ENCODE measurements at regions not wholly inside any gene's neighbourhood (a gene's known extent, or its start where the extent isn't known, plus 50 kb on each side); places are given as distances from the start of the nearest gene placed in this dataset.

DNA sequence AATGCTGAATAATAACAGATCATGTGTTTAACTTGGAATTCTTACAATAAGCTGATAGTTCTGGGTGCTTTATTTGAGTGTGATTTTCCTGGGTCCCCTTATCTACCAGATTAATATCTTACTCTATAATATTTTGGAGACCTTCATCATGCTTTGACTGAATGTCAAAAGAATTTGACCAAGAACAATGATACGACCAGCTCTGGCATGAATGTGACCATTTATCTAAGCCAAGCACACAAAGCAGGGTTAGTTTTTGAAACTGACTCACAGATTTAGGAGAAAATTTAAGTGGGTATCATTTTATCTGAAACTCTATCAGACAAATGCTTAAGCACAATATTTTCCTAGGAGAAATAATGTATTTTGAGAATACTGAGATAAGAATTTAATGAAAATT, 677.0 kb downstream of the NYAP2 start:
- POLR2A ChIA-PET (ENCODE audit: low non-redundant PET) = no interaction called here
- CTCF ChIA-PET = no interaction called here
- no peaks in the 10 kb centered on the region for H3K27me3 ChIP-seq (replicated peaks; ENCODE audit: insufficient read depth, low read depth, low read length, poor library complexity)
- BruUV-seq (replicated peaks) = no TSS peak
- H3K27ac ChIP-seq (ENCODE audit: low read depth, low read length, poor library complexity, severe bottlenecking) = no peak overlapping the region
- DNase-seq (ENCODE audit: low spot score) = no peak
- H3K9me3 ChIP-seq (ENCODE audit: low read depth, low read length, poor library complexity, severe bottlenecking) = no peaks in the 10 kb centered on the region
- H3K36me3 ChIP-seq (ENCODE audit: insufficient read depth, low read length, poor library complexity, severe bottlenecking) = no peaks in the 10 kb centered on the region
- TF ChIP-seq, protein P1, sequence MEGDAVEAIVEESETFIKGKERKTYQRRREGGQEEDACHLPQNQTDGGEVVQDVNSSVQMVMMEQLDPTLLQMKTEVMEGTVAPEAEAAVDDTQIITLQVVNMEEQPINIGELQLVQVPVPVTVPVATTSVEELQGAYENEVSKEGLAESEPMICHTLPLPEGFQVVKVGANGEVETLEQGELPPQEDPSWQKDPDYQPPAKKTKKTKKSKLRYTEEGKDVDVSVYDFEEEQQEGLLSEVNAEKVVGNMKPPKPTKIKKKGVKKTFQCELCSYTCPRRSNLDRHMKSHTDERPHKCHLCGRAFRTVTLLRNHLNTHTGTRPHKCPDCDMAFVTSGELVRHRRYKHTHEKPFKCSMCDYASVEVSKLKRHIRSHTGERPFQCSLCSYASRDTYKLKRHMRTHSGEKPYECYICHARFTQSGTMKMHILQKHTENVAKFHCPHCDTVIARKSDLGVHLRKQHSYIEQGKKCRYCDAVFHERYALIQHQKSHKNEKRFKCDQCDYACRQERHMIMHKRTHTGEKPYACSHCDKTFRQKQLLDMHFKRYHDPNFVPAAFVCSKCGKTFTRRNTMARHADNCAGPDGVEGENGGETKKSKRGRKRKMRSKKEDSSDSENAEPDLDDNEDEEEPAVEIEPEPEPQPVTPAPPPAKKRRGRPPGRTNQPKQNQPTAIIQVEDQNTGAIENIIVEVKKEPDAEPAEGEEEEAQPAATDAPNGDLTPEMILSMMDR (conservative IDR thresholded peaks at IDR 0.05; ENCODE audit: low read depth, low read length) = no peak
- TF ChIP-seq EZH2 (IDR thresholded peaks at IDR 0.05; ENCODE audit: borderline replicate concordance, low read depth, low read length, poor library complexity, severe bottlenecking) = no peak
- intact Hi-C loops (cut with micrococcal nuclease; ENCODE audit: unreplicated experiment) = no loop called here
- no peak overlapping the region for H3K4me3 ChIP-seq (ENCODE audit: low read depth, low read length, poor library complexity, severe bottlenecking)
- H3K4me1 ChIP-seq (ENCODE audit: insufficient read depth, low read length, poor library complexity, severe bottlenecking) = no peaks in the 10 kb centered on the region

DNA sequence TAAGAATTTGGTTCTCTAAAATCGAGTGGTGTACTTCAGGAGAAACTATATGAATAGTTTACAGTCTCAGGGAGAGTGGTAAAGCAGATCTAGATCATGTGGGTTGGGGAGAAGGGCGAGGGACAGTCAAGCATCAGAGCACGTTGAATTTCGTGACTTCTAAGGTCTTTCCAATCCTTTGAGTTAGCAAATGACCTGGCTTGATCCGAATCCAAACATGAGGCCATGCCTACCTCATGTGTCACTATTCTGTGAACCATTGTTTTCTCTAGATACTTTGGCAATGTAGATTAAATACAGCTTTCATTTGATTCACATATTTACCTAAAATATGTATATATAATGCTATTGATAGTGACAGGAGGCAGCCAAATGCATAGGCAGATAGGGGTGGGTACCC, 674.9 kb downstream of the NYAP2 start:
- H3K4me3 ChIP-seq (ENCODE audit: low read depth, low read length, poor library complexity, severe bottlenecking) = no peak overlapping the region
- H3K36me3 ChIP-seq (ENCODE audit: insufficient read depth, low read length, poor library complexity, severe bottlenecking) = no peaks in the 10 kb centered on the region
- TF ChIP-seq EZH2 (IDR thresholded peaks at IDR 0.05; ENCODE audit: borderline replicate concordance, low read depth, low read length, poor library complexity, severe bottlenecking) = no peak
- TF ChIP-seq, protein P1 (conservative IDR thresholded peaks at IDR 0.05; ENCODE audit: low read depth, low read length) = no peak
- H3K27me3 ChIP-seq (replicated peaks; ENCODE audit: insufficient read depth, low read depth, low read length, poor library complexity) = no peaks in the 10 kb centered on the region
- ChIA-PET CTCF (no interaction called here), POLR2A (ENCODE audit: low non-redundant PET) (no interaction called here)
- H3K27ac ChIP-seq (ENCODE audit: low read depth, low read length, poor library complexity, severe bottlenecking) = no peak overlapping the region
- no TSS peak for BruUV-seq (replicated peaks)
- no peak for DNase-seq (ENCODE audit: low spot score)
- no peaks in the 10 kb centered on the region for H3K4me1 ChIP-seq (ENCODE audit: insufficient read depth, low read length, poor library complexity, severe bottlenecking)
- H3K9me3 ChIP-seq (ENCODE audit: low read depth, low read length, poor library complexity, severe bottlenecking) = no peaks in the 10 kb centered on the region
- intact Hi-C loops (cut with micrococcal nuclease; ENCODE audit: unreplicated experiment) = no loop called here

DNA sequence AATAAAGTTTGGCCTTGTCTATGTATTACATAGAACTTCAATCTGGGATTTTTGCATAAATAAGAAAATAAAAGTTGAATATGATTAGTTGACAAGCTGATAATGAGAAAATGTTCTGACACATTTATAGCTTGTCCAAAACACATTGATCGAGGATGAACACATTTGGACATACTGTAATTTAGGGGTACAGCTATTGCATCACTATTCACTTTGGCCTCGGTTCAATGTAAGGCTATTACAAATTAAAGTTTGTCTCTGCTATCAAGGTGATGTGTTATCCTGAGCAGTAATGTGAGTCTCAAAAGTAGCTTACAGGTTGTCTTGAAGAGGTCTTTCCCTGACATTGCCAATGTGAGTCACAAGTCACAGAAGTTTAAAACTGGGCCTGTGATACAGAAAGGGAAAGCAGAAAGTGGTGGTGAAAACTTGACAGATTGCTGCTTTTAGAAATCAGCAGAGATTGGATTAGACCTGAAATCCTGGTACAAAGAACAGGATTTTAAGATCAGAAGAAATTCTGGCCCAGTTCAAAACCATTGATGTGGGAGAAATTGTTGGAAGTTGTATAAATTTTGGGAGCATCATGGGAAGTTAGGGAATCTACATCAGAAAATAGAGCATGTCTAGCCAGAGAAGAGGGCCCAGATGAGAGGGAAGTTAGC, 674.1 kb downstream of the NYAP2 start:
- no TSS peak for BruUV-seq (replicated peaks)
- POLR2A ChIA-PET (ENCODE audit: low non-redundant PET) = no interaction called here
- H3K4me1 ChIP-seq (ENCODE audit: insufficient read depth, low read length, poor library complexity, severe bottlenecking) = no peaks in the 10 kb centered on the region
- H3K9me3 ChIP-seq (ENCODE audit: low read depth, low read length, poor library complexity, severe bottlenecking) = no peaks in the 10 kb centered on the region
- intact Hi-C loops (cut with micrococcal nuclease; ENCODE audit: unreplicated experiment) = no loop called here
- no peaks in the 10 kb centered on the region for H3K36me3 ChIP-seq (ENCODE audit: insufficient read depth, low read length, poor library complexity, severe bottlenecking)
- CTCF ChIA-PET = no interaction called here
- H3K27ac ChIP-seq (ENCODE audit: low read depth, low read length, poor library complexity, severe bottlenecking) = no peak overlapping the region
- TF ChIP-seq, protein P1 (conservative IDR thresholded peaks at IDR 0.05; ENCODE audit: low read depth, low read length) = no peak
- no peak for TF ChIP-seq EZH2 (IDR thresholded peaks at IDR 0.05; ENCODE audit: borderline replicate concordance, low read depth, low read length, poor library complexity, severe bottlenecking)
- H3K27me3 ChIP-seq (replicated peaks; ENCODE audit: insufficient read depth, low read depth, low read length, poor library complexity) = no peaks in the 10 kb centered on the region
- DNase-seq (ENCODE audit: low spot score) = no peak
- no peak overlapping the region for H3K4me3 ChIP-seq (ENCODE audit: low read depth, low read length, poor library complexity, severe bottlenecking)

All from A673 (cell line).